Stimulated activated CD4-positive, alpha-beta T cell treated with anti-CD3 and anti-CD28 coated beads, TNF-alpha, amount 100 ng/mL, for 48 hours (primary cell): ENCODE measurements at regions not wholly inside any gene's neighbourhood (a gene's known extent, or its start where the extent isn't known, plus 50 kb on each side); places are given as distances from the start of the nearest gene placed in this dataset.

Experiments used
- DNase-seq, 3 donors: peaks; one replicate each; pipeline ENCODE4 v3.0.0-alpha.2; 2020; ENCODE audit warnings: low read depth in 3 of 3

DNA sequence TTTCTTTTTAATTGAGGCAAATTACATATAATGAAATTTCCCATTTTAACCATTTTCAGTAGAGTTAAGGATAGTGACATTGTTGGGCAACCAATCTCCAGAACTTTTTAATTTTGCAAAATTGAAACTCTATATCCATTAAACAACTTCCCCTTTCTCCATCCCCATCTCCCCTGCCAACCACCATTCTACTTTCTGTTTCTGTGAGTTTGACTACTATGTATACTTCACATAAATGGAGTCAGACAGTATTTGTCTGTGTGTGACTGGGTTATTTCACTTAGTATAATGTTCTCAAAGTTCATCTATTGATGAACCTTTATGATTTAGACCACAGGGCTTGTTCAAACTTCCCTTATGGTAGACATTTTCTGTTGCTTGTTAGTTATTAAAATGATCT is 364.5 kb upstream of the MAD2L1 start:
- no peak for DNase-seq

DNA sequence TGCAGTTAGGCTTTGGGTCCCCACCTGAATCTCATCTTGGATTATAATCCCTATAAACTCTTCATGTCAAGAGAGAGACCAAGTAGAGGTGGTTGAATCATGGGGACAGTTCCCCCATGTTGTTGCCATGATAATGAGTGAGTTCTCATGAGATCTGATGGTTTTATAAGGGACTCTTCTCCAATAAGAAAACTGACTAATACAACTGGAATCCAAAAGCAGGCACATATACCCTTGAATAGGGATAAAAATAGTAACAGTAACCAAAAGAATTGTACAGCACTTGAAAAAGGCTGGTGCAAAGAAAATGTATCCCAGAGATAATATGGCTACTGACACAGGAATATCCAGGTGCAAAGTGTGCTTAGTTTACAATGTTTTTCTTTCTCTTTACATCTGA is 351.5 kb upstream of the MAD2L1 start:
- DNase-seq: no peak

DNA sequence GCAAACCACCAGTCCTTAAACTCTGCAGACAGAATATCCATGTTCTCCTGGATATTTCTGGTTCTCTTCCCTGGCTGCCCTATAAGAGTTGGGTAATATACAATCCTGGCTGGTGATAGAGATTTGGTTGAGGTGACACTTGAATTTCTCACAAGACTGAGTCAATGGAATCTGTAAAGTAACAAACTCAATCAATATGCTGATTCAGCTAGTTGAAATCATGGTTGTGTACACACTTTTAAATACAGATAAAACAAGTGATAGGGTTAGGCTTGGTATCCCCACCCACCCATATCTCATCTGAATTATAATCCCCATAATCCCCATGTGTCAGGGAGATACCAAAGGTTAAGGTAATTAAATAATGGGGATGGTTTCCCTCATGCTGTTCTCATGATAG is 349.2 kb upstream of the MAD2L1 start:
- DNase-seq: no peak

DNA sequence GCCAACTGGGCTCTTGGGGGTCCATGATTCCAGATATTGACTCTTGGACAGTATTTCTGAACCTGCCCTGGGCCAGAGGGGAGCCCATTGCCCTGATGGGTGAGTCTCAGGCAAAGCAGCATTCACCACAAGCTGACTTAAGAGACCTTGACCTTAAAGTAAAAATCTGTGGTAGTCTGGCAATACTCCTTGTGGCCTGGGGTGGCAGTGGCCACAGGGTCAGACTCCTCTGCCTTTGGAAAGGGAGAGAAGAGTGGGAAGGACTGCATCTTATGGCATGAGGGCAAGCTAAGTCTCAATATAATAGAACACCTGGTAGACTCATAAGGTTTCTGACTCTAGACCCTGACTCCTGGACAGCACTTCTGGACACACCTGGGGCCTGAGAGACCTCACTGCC is 340.3 kb upstream of the MAD2L1 start:
- no peak for DNase-seq

DNA sequence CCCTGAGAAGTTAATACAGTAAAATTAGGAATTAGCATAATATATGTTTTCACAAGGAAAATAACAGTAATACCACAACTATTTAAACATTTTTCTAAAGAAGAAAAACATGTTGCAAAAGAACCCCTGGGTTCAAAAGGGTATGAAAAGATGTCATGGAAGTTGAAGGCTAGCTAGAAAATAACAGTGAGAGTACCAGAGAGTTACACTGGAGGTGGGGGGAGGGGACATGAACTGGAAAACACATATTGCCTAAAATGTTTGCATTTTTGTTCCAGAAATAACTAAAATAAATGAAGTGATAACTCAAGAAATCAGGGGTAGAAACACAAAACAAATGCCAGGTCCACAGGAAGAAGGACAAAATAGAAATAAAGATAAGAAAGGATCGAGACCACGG is 336.6 kb upstream of the MAD2L1 start:
- no peak for DNase-seq

DNA sequence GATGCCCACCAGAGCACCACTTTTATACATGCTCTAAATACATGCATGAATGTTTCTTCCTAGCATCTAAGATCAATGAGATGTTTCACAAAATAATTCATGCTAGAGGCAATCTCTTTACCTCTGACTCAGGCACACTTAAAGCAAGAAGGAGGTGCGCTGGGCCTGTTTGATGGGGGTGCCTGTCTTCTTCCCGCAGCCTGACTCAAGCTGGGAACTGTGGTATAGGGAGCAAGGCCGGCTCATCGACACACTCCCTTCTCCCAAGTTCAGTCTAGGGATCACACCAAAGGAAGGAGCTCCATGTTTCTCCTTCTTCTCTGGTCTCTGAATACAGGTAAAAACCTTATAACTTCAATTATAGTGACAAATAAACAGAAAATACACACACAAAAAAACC is 333.8 kb upstream of the MAD2L1 start:
- DNase-seq: no peak

DNA sequence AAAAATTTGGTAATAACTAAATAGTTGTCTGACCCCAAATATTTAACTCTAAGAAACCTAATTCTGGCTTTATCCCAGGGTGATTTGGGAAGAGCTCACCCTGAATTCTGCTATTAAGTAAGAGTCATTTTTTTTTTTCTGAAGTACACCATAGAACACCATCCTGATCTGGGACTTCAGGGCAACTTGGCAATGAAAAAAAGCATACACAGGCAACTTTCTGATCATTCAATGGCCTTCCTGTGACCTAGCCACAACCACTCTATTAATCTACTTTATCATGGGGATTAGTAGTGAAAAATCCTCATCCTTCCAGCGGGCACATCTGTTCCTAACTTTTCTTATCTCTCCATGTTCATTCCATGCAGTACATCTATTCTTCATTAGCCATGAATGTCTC is 333.2 kb upstream of the MAD2L1 start:
- no peak for DNase-seq

DNA sequence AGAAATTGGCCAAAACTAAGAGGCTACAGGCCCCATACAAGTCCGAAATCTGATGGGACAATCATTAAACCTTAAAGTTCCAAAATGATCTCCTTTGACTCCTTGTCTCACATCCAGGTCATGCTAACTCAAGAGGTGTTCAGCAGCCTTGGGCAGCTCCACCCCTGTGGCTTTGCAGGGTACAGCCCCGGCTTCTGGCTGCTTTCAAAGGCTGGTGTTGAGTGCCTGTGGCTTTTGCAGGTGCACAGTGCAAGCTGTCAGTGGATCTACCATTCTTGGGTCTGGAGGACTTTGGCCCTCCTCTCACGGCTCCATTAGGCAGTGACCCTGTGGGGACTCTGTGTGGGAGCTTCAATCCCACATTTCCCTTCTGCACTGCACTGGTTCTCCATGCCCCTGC is 329.1 kb upstream of the MAD2L1 start:
- no peak for DNase-seq

DNA sequence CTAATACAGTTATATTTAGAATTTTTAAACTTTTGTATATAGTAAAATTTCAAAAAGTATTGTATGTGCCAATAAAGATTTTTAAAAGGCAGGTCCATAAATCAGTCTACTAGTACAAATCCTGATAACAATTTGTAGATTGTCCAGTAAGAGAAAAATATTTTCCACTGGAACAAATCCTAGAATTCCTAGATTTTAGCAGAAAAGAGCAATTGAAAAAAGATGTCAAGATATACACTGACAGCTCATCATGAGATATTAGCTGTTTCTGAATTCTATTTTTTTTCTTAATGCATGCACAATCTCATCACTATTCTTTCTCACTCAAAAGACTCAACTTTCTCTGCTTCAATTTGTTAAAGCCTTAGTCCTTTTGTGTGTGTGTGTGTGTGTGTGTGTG is 289.2 kb upstream of the MAD2L1 start:
- DNase-seq: no peak

DNA sequence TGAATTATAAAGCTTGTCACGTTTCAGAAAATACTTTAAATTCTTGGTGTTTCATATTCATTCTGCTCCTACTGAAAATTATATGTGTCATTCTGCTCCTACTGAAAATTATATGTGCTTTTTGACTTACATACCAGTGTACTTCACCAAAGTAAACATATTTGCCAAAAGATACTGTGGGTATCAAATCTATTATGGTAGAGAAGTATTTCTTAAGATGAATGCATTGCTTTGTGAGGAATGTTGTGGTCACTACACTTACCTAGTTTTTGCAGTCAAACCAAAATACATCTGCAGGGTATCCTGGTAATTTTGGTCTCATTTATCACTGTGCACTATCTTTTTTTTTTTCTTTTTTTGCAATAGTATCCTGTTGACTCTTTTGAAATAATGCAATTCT is 287.7 kb upstream of the MAD2L1 start:
- no peak for DNase-seq

DNA sequence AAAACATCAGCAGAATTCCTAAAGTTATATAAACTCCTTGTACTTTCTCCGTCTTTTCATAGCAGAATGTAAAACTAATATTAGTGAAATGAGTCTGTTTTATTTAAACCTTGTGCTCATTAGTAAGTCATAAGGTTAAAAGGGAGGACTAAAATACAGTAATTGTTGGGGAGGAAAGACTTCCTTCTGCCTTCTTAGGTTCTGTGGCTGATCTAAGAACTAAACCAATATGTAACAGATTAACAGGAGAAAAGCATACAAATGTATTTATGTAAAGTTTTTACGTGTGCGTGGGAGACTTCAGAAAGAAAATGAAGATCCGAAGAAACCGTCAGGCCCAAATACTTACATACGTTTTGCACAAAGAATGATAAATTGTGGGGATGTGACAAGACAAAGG is 286.6 kb upstream of the MAD2L1 start:
- no peak for DNase-seq

DNA sequence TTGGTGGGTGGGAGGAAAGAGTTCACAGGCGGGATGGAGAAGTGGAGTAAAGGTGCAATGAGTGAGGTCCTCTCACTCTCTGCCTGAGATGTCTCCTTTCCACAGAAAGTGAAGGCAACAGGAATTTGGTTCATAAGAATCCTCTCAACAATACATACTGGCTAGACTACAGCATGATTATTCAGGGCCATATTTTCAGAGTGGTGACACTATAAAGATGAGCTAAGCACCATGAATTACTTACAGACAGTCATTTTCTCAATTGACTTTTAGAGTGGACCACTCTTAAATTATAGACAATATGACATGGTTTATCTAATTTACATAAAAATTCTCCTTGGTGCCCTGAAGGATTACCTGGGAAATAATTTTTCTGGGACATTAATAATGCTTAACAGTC is 286.1 kb upstream of the MAD2L1 start:
- DNase-seq: no peak

DNA sequence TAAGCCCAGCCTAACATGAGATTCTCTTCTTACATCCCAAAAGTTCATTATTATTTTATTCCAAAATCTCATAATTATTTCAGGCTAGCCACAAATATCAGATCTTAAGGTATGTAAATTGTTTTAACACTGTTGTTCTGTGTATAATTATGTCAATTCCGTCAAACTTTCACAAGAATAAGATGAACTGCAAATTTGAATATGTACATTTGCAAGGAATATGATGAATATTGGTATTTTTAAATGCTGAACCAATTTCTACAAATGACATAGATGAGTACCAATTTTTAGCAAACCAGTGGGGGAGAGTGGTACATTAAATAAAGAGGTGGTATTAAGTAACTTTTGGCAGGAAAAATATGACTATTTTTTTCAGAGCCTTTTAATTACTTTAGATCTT is 282.3 kb upstream of the MAD2L1 start:
- no peak for DNase-seq

DNA sequence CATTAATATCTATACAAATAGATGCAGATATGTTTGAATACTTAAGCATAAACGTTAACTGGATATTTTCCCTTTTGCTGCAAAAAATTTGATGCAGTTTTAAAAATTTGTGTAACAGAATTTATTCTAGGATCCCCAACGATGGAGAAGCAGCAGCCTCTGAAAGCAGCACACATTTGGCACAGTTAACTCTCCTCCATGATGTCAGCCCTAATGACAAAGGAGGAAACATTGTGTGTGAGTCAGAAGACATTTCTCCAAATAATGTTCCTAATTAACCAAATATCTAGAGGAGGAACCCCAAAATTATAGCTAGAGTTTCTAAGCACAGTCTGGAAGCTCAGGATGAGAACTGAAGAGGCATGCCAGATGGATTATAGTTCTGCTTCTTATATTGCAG is 281.9 kb upstream of the MAD2L1 start:
- DNase-seq: no peak

DNA sequence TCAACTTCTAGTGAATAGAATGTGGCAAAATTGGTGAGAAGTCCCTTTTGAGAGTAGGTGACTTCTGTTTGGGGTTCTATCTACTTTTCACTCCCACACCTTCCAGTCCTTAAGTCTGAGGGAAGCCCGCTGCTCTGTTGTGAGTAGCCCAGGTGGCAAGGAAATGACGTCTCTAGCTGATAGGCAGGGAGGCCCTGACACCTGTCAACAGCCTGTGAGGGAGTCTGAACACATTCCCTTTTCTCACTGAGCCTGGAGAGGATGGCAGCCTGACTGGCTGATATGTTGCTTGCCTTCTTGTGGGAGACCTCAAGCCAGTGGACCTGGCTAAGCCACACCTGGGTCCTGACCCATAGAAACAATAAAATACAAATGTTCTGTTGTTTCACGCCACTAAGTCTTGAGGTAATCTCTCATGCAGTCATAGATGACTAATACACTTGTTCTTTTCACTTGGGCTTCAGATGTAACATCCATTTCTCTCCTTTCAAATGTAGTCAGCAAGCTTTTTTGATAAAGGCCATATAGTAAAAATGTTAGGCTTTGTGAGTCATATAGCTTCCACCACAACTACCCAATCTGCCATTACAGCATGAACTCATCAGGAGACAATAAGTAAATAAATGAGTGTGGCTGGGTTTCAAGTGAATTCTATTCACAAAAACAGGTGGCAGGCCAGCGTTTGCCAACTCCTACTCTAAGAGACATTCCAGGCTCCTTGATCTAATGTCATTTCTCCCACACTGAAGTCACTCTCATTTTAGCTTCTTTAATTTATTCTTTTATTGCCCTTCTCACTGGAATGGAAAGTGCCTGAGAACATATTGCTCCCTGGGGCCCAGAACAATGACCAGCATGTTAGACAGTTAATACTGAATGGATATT is 265.1 kb upstream of the MAD2L1 start:
- no peak for DNase-seq

DNA sequence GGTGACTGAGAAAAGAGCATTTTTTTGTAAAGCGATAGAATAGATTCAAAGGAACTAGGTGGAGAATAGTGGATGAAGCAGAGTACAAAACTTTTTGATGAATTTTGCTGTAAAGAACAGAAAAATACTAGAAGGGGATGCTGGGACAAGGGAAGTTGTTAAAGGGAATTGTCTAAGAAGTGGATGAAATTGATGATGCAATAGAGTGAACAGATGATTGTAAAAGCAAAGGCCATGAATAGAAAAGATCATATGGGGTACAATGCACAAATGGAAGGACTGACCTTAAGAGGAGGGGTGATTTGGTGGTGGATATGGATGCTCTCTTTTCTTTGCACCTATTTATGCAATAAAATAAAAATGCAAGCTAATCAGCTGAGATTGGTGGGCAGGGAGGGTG is 262.7 kb upstream of the MAD2L1 start:
- no peak for DNase-seq

DNA sequence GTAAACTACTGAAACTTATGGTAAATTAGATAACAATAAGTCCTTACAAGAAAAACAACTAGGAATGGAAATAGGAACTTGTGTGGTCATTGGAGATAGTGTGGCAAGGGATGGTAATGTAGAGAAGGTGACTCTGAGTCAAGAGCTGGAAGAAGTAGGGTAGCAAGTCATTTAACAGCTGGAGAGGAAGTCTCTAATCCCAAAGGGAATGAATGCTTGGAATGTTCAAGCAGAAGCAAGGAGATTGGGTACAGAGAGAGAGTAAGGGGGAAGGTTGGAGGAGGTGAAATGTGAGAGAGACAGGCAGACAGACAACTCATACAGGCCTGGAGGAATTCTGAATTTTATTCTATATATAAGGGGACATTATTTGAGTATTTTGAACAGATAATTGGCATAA is 260.6 kb upstream of the MAD2L1 start:
- no peak for DNase-seq

DNA sequence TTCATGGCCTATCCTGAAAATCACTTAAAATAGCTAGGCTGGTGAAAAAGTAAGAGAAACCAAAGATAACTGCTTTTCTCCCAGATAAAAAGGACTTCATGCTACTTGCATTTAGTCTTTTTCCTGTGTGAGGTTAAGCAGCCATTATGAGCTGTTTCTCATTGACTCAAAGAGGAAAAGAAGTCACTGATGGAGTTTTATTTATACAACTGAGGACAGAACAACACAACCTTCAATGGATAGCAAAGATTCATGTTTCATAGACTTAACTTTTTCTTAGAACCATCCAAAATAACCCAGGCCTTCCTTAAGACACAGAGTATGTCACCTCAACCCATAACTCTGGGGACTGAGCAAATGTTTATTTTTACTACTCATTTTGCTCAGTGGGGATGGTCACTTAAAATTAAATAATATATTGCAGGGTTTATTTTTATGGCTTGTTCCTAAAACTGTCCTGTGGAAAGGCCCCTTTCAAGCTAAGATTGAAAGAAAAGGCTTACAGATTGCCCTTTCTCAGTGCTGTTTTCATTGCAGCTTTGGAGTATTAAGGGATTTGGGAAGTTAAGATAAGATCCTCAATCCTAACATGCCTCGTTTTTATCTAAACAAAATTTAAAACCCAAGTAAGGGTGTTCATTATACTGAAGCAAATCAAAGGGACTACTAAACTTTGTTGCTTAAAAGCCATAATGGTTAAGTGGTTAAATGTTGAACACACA is 252.6 kb upstream of the MAD2L1 start:
- no peak for DNase-seq

DNA sequence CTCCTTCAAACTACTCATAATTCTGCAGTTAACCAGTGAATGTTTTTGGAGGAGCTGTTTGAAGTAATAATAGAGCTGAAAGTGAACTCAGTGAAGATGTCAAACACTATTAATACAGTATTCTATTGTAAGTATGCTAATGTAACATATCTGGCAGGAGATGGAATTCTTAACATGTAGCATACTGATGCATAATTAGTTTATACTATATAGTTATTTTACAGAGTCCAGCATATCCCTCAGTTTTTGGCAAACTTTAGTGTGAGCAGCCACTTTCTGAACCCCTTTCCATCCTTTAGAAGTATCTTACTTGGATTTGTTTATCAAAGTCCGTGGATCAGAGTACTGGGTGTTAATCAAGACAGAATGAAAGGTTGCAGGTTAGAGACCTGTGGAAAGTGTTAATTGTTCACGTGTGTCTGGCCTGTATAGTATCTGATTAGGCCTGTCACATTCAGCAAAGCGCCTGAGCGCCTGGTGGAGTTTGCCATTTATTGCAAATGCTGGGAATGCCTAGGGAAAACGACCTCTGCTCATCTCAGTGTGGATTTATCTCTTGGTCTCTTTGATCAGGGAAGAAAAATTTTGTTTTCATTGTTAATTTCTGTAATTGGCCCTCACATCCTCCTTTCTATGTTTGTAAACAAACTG is 251.7 kb upstream of the MAD2L1 start:
- DNase-seq: no peak

DNA sequence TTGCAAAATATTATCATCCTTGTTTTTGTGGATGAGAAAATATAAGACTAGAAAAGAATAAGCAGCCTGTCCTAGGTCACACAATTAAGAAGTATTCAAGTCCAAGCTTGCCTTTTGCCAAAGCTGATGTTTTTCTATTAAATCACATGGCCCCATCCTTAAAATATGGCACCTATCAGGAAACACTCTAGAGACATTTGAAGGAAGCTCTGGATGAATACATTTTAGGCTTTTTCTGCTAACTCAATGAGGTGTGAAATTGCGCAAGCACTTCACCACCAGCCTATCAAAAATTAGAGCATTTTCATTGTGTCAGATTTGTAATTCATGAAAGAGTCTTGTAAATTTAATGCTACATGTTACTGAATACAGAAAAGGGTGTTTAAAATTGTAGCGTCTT is 251.1 kb upstream of the MAD2L1 start:
- no peak for DNase-seq

DNA sequence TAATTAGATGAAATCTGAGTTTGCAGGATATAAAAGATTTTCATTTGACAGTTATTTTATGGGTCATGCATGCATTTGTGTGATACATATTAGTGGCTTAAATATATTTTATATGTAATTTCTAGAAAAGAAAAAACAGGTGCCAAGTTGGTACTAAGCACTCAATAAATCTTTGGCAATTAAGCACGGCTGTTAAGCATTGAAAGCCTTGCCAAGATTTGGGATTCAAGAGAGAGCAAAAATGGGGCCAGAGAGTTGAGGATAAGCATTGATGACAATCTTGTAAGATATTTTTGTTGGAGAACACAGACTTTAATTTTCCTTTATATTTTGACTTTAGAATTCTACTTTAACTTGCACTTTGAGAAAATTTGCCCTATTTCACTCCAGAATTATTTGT is 249.8 kb upstream of the MAD2L1 start:
- DNase-seq: no peak

DNA sequence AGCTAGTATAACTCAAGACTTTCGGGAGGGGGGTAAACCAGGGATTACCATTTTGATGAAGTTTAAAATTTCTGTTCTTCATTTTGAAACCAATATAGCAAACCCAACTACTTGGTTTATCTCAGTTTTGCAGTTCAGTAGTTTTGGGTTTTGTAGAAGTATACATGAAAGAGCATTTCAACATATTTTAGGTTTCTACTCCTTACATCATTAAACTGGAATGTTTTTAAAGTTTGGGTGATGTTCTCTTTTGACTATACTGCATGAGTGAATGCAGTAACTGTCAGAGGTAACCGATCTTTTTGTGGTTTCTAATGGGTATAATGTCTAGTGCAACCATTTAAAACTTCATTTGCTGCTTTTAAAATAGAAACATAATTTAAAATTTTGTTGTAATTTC is 248.3 kb upstream of the MAD2L1 start:
- no peak for DNase-seq

DNA sequence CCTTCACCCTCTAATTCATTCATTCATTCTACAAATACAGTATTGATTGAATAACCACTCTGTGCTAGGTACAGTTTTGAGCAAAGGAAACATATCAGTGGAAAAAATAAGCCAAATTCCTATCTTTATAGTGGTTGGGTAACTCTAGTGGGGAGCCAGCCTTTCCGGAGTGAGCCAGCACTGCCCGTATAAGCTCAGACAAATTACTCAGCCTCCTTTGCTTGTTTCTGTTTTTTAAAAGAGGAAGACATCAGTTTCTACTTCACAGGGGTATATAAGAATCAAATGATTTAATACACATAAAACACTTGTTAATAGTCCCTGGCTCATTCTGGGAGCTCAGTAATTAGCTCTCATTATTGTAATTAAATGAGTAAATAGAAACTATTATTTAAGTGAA is 238.2 kb upstream of the MAD2L1 start:
- no peak for DNase-seq
